HEK293 (cell line): ENCODE measurements at regions not wholly inside any gene's neighbourhood (a gene's known extent, or its start where the extent isn't known, plus 50 kb on each side); places are given as distances from the start of the nearest gene placed in this dataset.

Experiments
- CTCF ChIA-PET: fragments of 350-600 bp; formaldehyde crosslinking; extraction: SDS; loops from one replicate; lab custom pipeline; 2021; ENCODE audit warnings: antibody characterized with exemption; lab: Yijun Ruan, JAX
- POLR2A ChIA-PET: fragments of 300-600 bp; formaldehyde crosslinking; extraction: SDS; loops from one replicate; lab custom pipeline; 2020; ENCODE audit warnings: antibody characterized with exemption, inconsistent platforms; lab: Yijun Ruan, JAX
- H3K27ac ChIP-seq: fragments of 200-500 bp; sonication (Bioruptor generic); 2 replicates; pipeline ENCODE4 v1.5.1; 2014; ENCODE audit warnings: low read depth, low read length, control low read depth, inconsistent platforms; ENCODE audit errors: extremely low read depth
- H3K36me3 ChIP-seq, 2 experiments: fragments of 200-500 bp in 1 of 2; sonication (Bioruptor generic) in 1 of 2; 1 replicate in 1 of 2; 2 replicates in 1 of 2; pipeline ENCODE4 v1.5.1; 2014 to 2017; ENCODE audit warnings: inconsistent platforms in 2 of 2, low read length in 2 of 2; ENCODE audit not compliant: control insufficient read depth in 2 of 2, insufficient read depth in 1 of 2
- H3K4me1 ChIP-seq: fragments of 200-500 bp; sonication (Bioruptor generic); 2 replicates; pipeline ENCODE4 v1.5.1; 2014; ENCODE audit warnings: mild to moderate bottlenecking, low read length, inconsistent platforms; ENCODE audit not compliant: control insufficient read depth, insufficient read depth
- H3K4me3 ChIP-seq: 2 replicates; pipeline ENCODE4 v1.5.1; 2011; ENCODE audit warnings: low read depth, mild to moderate bottlenecking, control low read depth, low read length, moderate library complexity
- H3K9me3 ChIP-seq: fragments of 200-500 bp; sonication (Bioruptor generic); 2 replicates; pipeline ENCODE4 v1.5.1; 2014; ENCODE audit warnings: low read depth, low read length, inconsistent platforms; ENCODE audit not compliant: control insufficient read depth, insufficient read depth
- GFI1B ChIP-seq: fragments of 450-650 bp; formaldehyde crosslinking; IDR thresholded peaks from 2 replicates; pipeline ENCODE4 v1.5.1; 2016; ENCODE audit warnings: missing biosample characterization, missing genetic modification characterization
- KLF1 ChIP-seq: fragments of 450-650 bp; formaldehyde crosslinking; IDR thresholded peaks from 2 replicates; pipeline ENCODE4 v1.5.1; 2016; ENCODE audit warnings: missing biosample characterization, missing genetic modification characterization
- KLF10 ChIP-seq: fragments of 450-650 bp; IDR thresholded peaks from 2 replicates; pipeline ENCODE4 v1.5.1; 2018; ENCODE audit warnings: missing biosample characterization, mild to moderate bottlenecking, missing genetic modification characterization
- MYNN ChIP-seq: fragments of 450-650 bp; formaldehyde crosslinking; IDR thresholded peaks from 2 replicates; pipeline ENCODE4 v1.5.1; 2016; ENCODE audit warnings: missing biosample characterization, missing genetic modification characterization, borderline replicate concordance
- PRDM2 ChIP-seq: fragments of 450-650 bp; formaldehyde crosslinking; IDR thresholded peaks from 2 replicates; pipeline ENCODE4 v1.5.1; 2016; ENCODE audit warnings: missing biosample characterization, missing genetic modification characterization, borderline replicate concordance
- ZBTB17 ChIP-seq: fragments of 450-650 bp; formaldehyde crosslinking; IDR thresholded peaks from 2 replicates; pipeline ENCODE4 v1.5.1; 2016; ENCODE audit warnings: missing biosample characterization, missing genetic modification characterization
- ZBTB21 ChIP-seq: fragments of 450-650 bp; formaldehyde crosslinking; IDR thresholded peaks from 2 replicates; pipeline ENCODE4 v1.5.1; 2017; ENCODE audit warnings: missing biosample characterization, missing genetic modification characterization
- ZBTB7A ChIP-seq: fragments of 450-650 bp; formaldehyde crosslinking; IDR thresholded peaks from 2 replicates; pipeline ENCODE4 v1.5.1; 2016; ENCODE audit warnings: low read depth, missing biosample characterization, missing genetic modification characterization
- ZIC2 ChIP-seq: fragments of 450-650 bp; formaldehyde crosslinking; IDR thresholded peaks from 2 replicates; pipeline ENCODE4 v1.5.1; 2016; ENCODE audit warnings: missing biosample characterization, missing genetic modification characterization
- ZNF174 ChIP-seq: fragments of 450-650 bp; formaldehyde crosslinking; IDR thresholded peaks from 2 replicates; pipeline ENCODE4 v1.5.0; 2017; ENCODE audit warnings: missing biosample characterization, mild to moderate bottlenecking, missing genetic modification characterization
- ZNF221 ChIP-seq: fragments of 450-650 bp; formaldehyde crosslinking; IDR thresholded peaks from 2 replicates; pipeline ENCODE4 v1.5.1; 2017; ENCODE audit warnings: missing biosample characterization, missing genetic modification characterization, borderline replicate concordance
- ZNF23 ChIP-seq: fragments of 450-650 bp; formaldehyde crosslinking; IDR thresholded peaks from 2 replicates; pipeline ENCODE4 v1.5.1; 2016; ENCODE audit warnings: missing biosample characterization, missing genetic modification characterization, borderline replicate concordance
- ZNF24 ChIP-seq: fragments of 450-650 bp; formaldehyde crosslinking; IDR thresholded peaks from 2 replicates; pipeline ENCODE4 v1.5.1; 2016; ENCODE audit warnings: missing biosample characterization, missing genetic modification characterization
- ZNF311 ChIP-seq: fragments of 450-650 bp; formaldehyde crosslinking; IDR thresholded peaks from 2 replicates; pipeline ENCODE4 v1.5.1; 2017; ENCODE audit warnings: missing biosample characterization, missing genetic modification characterization, borderline replicate concordance
- ZNF426 ChIP-seq: fragments of 450-650 bp; formaldehyde crosslinking; IDR thresholded peaks from 2 replicates; pipeline ENCODE4 v1.5.1; 2017; ENCODE audit warnings: missing biosample characterization, missing genetic modification characterization, mild to moderate bottlenecking, inconsistent platforms, moderate library complexity
- ZNF501 ChIP-seq: fragments of 450-650 bp; formaldehyde crosslinking; IDR thresholded peaks from 2 replicates; pipeline ENCODE4 v1.5.1; 2016; ENCODE audit warnings: missing biosample characterization, missing genetic modification characterization
- ZNF629 ChIP-seq: fragments of 450-650 bp; formaldehyde crosslinking; IDR thresholded peaks from 2 replicates; pipeline ENCODE4 v1.5.1; 2017; ENCODE audit warnings: missing biosample characterization, missing genetic modification characterization
- ZNF654 ChIP-seq: fragments of 450-650 bp; formaldehyde crosslinking; IDR thresholded peaks from 2 replicates; pipeline ENCODE4 v1.5.1; 2016; ENCODE audit warnings: low read depth, missing biosample characterization, missing genetic modification characterization
- ZNF658 ChIP-seq: fragments of 450-650 bp; formaldehyde crosslinking; IDR thresholded peaks from 2 replicates; pipeline ENCODE4; 2016; ENCODE audit warnings: missing biosample characterization, missing genetic modification characterization
- ZNF660 ChIP-seq: fragments of 450-650 bp; IDR thresholded peaks from 2 replicates; pipeline ENCODE4 v1.5.1; 2018; ENCODE audit warnings: missing biosample characterization, mild to moderate bottlenecking, missing genetic modification characterization
- ZNF664 ChIP-seq: fragments of 450-650 bp; formaldehyde crosslinking; IDR thresholded peaks from 2 replicates; pipeline ENCODE4 v1.5.1; 2016; ENCODE audit warnings: missing biosample characterization, missing genetic modification characterization
- TF ChIP-seq, protein P1 (sequence below): fragments of 450-650 bp; formaldehyde crosslinking; IDR thresholded peaks from 2 replicates; pipeline ENCODE4 v1.5.1; 2016; ENCODE audit warnings: missing biosample characterization, missing genetic modification characterization
- TF ChIP-seq, protein P2 (sequence below): fragments of 450-650 bp; formaldehyde crosslinking; IDR thresholded peaks from 2 replicates; pipeline ENCODE4 v1.5.1; 2016; ENCODE audit warnings: missing biosample characterization, missing genetic modification characterization

DNA sequence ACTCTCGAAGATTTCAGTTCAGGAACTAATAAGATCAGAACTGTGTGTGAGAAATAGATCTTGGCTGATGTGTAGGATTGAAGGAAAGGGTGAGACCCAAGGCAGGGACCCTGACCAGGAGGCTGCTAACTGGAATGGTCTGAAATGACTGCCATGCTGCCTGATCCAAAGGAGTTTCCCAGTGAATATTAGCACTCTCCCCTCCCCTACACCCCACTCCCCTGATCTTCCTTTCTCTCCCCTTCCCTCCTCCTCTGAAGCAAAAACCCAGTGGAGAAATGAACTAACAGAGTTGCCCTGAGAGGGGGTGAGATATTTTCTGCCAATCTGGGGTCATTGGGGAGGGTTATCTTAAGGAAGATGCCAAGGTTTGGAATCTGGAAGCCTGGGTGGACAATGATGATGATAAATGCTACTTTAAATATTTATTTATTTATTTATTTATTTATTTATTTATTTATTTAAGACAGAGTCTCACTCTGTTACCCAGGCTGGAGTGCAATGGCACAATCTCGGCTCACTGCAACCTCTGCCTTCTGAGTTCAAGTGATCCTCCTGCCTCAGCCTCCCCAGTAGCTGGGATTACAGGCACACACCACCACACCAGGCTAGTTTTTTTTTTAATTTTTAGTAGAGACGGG lies 371.0 kb upstream of the CHD6 start (continued):
- TF ChIP-seq ZNF426 (tag by site-specific recombination): peak; percentile 44
- no peak for TF ChIP-seq ZNF660 (tag by site-specific recombination)
- TF ChIP-seq, protein P1, sequence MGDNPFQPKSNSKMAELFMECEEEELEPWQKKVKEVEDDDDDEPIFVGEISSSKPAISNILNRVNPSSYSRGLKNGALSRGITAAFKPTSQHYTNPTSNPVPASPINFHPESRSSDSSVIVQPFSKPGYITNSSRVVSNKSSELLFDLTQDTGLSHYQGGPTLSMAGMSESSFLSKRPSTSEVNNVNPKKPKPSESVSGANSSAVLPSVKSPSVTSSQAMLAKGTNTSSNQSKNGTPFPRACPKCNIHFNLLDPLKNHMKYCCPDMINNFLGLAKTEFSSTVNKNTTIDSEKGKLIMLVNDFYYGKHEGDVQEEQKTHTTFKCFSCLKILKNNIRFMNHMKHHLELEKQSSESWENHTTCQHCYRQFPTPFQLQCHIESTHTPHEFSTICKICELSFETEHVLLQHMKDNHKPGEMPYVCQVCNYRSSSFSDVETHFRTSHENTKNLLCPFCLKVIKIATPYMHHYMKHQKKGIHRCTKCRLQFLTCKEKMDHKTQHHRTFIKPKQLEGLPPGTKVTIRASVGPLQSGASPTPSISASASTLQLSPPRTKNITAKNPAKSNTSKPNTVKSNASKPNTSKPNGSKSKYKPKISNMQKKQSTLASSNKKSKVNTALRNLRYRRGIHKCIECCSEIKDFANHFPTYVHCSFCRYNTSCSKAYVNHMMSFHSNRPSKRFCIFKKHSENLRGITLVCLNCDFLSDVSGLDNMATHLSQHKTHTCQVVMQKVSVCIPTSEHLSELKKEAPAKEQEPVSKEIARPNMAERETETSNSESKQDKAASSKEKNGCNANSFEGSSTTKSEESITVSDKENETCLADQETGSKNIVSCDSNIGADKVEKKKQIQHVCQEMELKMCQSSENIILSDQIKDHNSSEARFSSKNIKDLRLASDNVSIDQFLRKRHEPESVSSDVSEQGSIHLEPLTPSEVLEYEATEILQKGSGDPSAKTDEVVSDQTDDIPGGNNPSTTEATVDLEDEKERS (tag by site-specific recombination): no peak

- no peak for TF ChIP-seq ZBTB21
- TF ChIP-seq ZNF664 (tag by site-specific recombination): no peak
- TF ChIP-seq ZIC2 (tag by site-specific recombination): no peak
- TF ChIP-seq ZNF174 (tag by site-specific recombination): no peak
- TF ChIP-seq ZNF311 (tag by site-specific recombination): no peak
- no peak for TF ChIP-seq ZNF24 (tag by site-specific recombination)
- no peak for TF ChIP-seq ZNF23 (tag by site-specific recombination)
- TF ChIP-seq, protein P2, sequence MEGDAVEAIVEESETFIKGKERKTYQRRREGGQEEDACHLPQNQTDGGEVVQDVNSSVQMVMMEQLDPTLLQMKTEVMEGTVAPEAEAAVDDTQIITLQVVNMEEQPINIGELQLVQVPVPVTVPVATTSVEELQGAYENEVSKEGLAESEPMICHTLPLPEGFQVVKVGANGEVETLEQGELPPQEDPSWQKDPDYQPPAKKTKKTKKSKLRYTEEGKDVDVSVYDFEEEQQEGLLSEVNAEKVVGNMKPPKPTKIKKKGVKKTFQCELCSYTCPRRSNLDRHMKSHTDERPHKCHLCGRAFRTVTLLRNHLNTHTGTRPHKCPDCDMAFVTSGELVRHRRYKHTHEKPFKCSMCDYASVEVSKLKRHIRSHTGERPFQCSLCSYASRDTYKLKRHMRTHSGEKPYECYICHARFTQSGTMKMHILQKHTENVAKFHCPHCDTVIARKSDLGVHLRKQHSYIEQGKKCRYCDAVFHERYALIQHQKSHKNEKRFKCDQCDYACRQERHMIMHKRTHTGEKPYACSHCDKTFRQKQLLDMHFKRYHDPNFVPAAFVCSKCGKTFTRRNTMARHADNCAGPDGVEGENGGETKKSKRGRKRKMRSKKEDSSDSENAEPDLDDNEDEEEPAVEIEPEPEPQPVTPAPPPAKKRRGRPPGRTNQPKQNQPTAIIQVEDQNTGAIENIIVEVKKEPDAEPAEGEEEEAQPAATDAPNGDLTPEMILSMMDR (tag by site-specific recombination): no peak
- no peak for TF ChIP-seq ZBTB7A
- TF ChIP-seq KLF10 (tag by site-specific recombination): no peak
- TF ChIP-seq ZNF658 (tag by site-specific recombination): no peak
- no peak for TF ChIP-seq ZNF654 (tag by site-specific recombination)
- no peak for TF ChIP-seq GFI1B (tag by site-specific recombination)
- no peak for TF ChIP-seq ZBTB17 (tag by site-specific recombination)
- no peak for TF ChIP-seq ZNF221 (tag by site-specific recombination)
- TF ChIP-seq, all 188 proteins: peak for 0
- CTCF ChIA-PET: no interaction called here
- Histone ChIP-seq H3K36me3 (no peaks in the 10 kb centered on the region), H3K27ac (no peak overlapping the region), H3K4me3 (no peak overlapping the region), H3K9me3 (no peaks in the 10 kb centered on the region), H3K4me1 (no peaks in the 10 kb centered on the region)
- POLR2A ChIA-PET: no interaction called here
These were observed 365.9 kb upstream of the CHD6 start for GRCh38 chr20:41984031-41984430.

DNA sequence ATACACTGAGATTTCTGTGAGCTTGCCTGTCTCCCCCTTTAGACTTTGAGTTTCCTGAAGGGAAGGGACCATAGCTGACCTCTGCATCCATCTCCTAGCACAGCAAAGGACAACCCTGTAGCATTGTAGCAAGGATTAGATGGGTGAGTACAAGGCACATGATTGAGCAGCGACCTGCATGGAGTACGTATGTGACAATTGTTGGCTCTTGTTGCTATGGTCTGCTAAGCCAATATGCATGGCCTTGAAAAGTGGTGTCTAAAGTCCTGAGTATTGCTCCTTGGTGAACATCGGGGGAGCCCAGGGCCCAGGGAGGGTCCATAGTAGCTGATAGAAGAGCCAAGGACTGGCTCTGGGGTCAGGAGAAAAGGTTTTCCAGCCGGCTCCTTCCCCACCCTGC lies 365.0 kb upstream of the CHD6 start:
- Histone ChIP-seq H3K4me1 (no peaks in the 10 kb centered on the region), H3K36me3 (no peaks in the 10 kb centered on the region), H3K27ac (no peak overlapping the region), H3K9me3 (no peaks in the 10 kb centered on the region), H3K4me3 (no peak overlapping the region)
- CTCF ChIA-PET: no interaction called here
- POLR2A ChIA-PET: no interaction called here
- TF ChIP-seq MYNN (tag by site-specific recombination) (no peak), ZNF501 (tag by site-specific recombination) (no peak), KLF1 (tag by site-specific recombination) (no peak), ZNF629 (no peak), PRDM2 (tag by site-specific recombination) (no peak)
